GM18870 (cell line): ENCODE measurements at regions not wholly inside any gene's neighbourhood (a gene's known extent, or its start where the extent isn't known, plus 50 kb on each side); places are given as distances from the start of the nearest gene placed in this dataset.

ENCODE experiments used
- ATAC-seq: cut with Tn5 transposase; IDR thresholded peaks from one replicate; pipeline ENCODE4 v1.9.1; 2021; ENCODE audit warnings: moderate library complexity; ENCODE audit not compliant: unreplicated experiment

- no peak for ATAC-seq
These were observed 94.1 kb upstream of the PRICKLE2 start for GRCh38 chr3:64319391-64319790.

- no peak for ATAC-seq
These were observed 93.5 kb upstream of the PRICKLE2 start for GRCh38 chr3:64318668-64319271.

- no peak for ATAC-seq
These were observed 92.7 kb upstream of the PRICKLE2 start for GRCh38 chr3:64318001-64318400.

GRCh38 chr3:64316971-64317370 is 91.7 kb upstream of the PRICKLE2 start:
- ATAC-seq = no peak

- no peak for ATAC-seq
These were observed 86.3 kb upstream of the PRICKLE2 start for GRCh38 chr3:64311424-64312061.

GRCh38 chr3:64308931-64309330 is 83.7 kb upstream of the PRICKLE2 start:
- no peak for ATAC-seq

GRCh38 chr3:64306745-64307144 is 81.5 kb upstream of the PRICKLE2 start:
- ATAC-seq = no peak

- ATAC-seq = no peak
These were observed 80.5 kb upstream of the PRICKLE2 start for GRCh38 chr3:64305731-64306130.

- ATAC-seq = no peak
These were observed 79.7 kb upstream of the PRICKLE2 start for GRCh38 chr3:64304828-64305410.

- ATAC-seq = no peak
These were observed 78.6 kb upstream of the PRICKLE2 start for GRCh38 chr3:64303881-64304280.

GRCh38 chr3:64303401-64303800 is 78.1 kb upstream of the PRICKLE2 start:
- no peak for ATAC-seq

GRCh38 chr3:64301476-64301875 is 76.2 kb upstream of the PRICKLE2 start:
- ATAC-seq = no peak

- ATAC-seq = no peak
These were observed 75.6 kb upstream of the PRICKLE2 start for GRCh38 chr3:64300790-64301423.

- no peak for ATAC-seq
These were observed 73.9 kb upstream of the PRICKLE2 start for GRCh38 chr3:64299206-64299605.

GRCh38 chr3:64297563-64297962 is 72.3 kb upstream of the PRICKLE2 start:
- ATAC-seq = no peak

- ATAC-seq = no peak
These were observed 70.3 kb upstream of the PRICKLE2 start for GRCh38 chr3:64295594-64295993.

- no peak for ATAC-seq
These were observed 69.5 kb upstream of the PRICKLE2 start for GRCh38 chr3:64294771-64295170.

GRCh38 chr3:64293121-64293520 is 67.9 kb upstream of the PRICKLE2 start:
- ATAC-seq = no peak

GRCh38 chr3:64291956-64292355 is 66.7 kb upstream of the PRICKLE2 start:
- no peak for ATAC-seq

GRCh38 chr3:64291345-64291744 is 66.1 kb upstream of the PRICKLE2 start:
- ATAC-seq = no peak

- no peak for ATAC-seq
These were observed 65.6 kb upstream of the PRICKLE2 start for GRCh38 chr3:64290864-64291263.

GRCh38 chr3:64290161-64290560 is 64.9 kb upstream of the PRICKLE2 start:
- no peak for ATAC-seq
